HUES48 (cell line): ENCODE measurements at regions not wholly inside any gene's neighbourhood (a gene's known extent, or its start where the extent isn't known, plus 50 kb on each side); places are given as distances from the start of the nearest gene placed in this dataset.
"Not testable (repeated sequence)": the region's sequence is repeated elsewhere in the genome, so short reads cannot be mapped to it uniquely, and the experiment has no call there.

ENCODE experiments used
- H3K27ac ChIP-seq: one replicate; pipeline ENCODE4 v1.7.0; 2013; ENCODE audit warnings: low read depth, low read length, inconsistent platforms
- H3K27me3 ChIP-seq: 2 replicates; pipeline ENCODE4 v1.6.1; 2013; ENCODE audit warnings: mild to moderate bottlenecking, low read length; ENCODE audit not compliant: control insufficient read depth, insufficient read depth
- H3K36me3 ChIP-seq: 2 replicates; pipeline ENCODE4 v1.6.1; 2013; ENCODE audit warnings: low read length; ENCODE audit not compliant: control insufficient read depth, insufficient read depth
- H3K4me1 ChIP-seq: 2 replicates; pipeline ENCODE4 v1.6.1; 2013; ENCODE audit warnings: mild to moderate bottlenecking, low read length; ENCODE audit not compliant: control insufficient read depth, insufficient read depth
- H3K4me3 ChIP-seq: 2 replicates; pipeline ENCODE4 v1.5.1; 2013; ENCODE audit warnings: mild to moderate bottlenecking, low read depth, low read length
- H3K9ac ChIP-seq: 2 replicates; pipeline ENCODE4 v1.6.1; 2013; ENCODE audit warnings: mild to moderate bottlenecking, low read depth, low read length, moderate library complexity
- H3K9me3 ChIP-seq: 2 replicates; pipeline ENCODE4 v1.6.1; 2013; ENCODE audit warnings: low read length; ENCODE audit not compliant: control insufficient read depth, insufficient read depth

DNA sequence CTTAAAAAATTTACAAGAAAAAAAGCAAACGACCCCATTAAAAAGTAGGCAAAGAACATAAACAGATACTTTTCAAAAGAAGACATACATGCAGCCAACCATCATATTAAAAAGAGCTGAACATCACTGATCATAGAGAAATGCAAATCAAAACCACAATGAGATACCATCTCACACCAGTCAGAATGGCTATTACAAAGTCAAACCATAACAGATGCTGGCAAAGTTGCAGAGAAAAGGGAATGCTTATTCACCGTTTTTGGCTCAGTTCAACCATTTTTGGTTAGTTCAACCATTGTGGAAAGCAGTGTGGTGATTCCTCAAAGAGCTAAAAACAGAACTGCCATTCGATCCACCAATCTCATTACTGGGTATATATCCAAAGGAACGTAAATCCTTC, 230.6 kb downstream of the FOXG1 start:
- not testable (repeated sequence) for H3K27ac ChIP-seq, H3K36me3 ChIP-seq, H3K9me3 ChIP-seq, H3K4me3 ChIP-seq, H3K4me1 ChIP-seq, H3K9ac ChIP-seq, H3K27me3 ChIP-seq

DNA sequence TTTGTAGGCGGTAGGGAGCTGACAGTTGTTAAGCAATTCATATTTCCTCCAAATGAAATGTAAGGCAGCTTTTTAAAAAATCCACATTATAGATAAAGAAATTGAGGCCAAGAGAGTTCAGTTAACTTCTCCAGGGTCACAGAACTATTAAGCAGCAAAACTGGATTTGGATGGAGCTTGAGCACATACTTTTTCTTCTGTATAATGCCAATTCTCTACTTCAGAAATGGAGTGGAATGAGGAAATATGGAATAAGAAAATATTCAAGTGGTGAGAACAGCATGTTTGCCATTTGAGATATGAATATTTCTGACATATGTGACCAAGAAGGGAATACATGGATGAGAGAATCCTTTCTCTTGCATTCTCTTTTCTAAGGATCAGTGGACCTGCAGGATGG, 233.1 kb downstream of the FOXG1 start:
- H3K9me3 ChIP-seq: no peaks in the 10 kb centered on the region
- H3K36me3 ChIP-seq: no peaks in the 10 kb centered on the region
- no peak overlapping the region for H3K4me3 ChIP-seq
- no peaks in the 10 kb centered on the region for H3K4me1 ChIP-seq
- no peak overlapping the region for H3K9ac ChIP-seq
- H3K27me3 ChIP-seq: no peaks in the 10 kb centered on the region
- H3K27ac ChIP-seq: no peak overlapping the region

DNA sequence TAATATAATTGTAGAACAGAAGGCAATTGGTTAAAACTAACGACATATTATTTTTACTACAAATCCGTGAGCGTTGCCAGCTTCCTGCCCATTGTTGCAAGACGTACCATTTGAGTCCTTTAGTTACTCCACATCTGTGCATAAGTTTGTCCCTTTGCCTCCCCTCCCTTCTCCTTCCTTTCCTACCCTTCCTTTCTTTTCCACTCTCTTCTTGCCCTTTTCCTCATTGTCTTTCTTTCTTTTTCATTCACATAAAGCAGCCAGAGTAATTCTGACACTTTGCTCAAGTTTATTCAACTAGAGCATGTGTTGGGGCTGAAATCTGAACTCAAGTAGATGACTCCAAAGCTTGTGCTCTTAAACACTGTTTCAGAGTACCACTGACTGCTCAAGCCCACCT, 239.1 kb downstream of the FOXG1 start:
- Histone ChIP-seq H3K36me3 (no peaks in the 10 kb centered on the region), H3K27me3 (no peaks in the 10 kb centered on the region), H3K9me3 (no peaks in the 10 kb centered on the region), H3K27ac (no peak overlapping the region), H3K4me1 (no peaks in the 10 kb centered on the region), H3K4me3 (no peak overlapping the region), H3K9ac (no peak overlapping the region)

DNA sequence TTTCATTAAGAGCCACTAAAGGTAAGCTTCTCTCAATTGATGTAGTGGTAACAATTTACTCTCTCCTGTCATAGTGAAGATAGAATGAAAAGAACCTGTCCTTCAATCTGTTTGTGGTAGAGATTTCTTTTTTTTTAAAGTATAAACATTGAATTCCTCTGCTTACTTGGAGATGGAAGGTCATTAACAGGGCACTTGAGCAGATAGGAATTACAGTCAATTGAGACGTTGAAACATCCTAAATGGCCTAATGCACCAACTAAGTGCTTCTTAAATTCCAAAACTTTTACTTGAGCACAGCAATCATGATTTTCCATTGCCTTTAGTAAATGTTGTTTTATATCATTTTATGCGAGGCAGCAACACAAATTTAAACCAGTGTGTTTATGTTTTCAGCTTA, 241.4 kb downstream of the FOXG1 start:
- Histone ChIP-seq H3K4me1 (no peaks in the 10 kb centered on the region), H3K9ac (no peak overlapping the region), H3K9me3 (no peaks in the 10 kb centered on the region), H3K27ac (no peak overlapping the region), H3K27me3 (no peaks in the 10 kb centered on the region), H3K4me3 (no peak overlapping the region), H3K36me3 (no peaks in the 10 kb centered on the region)

DNA sequence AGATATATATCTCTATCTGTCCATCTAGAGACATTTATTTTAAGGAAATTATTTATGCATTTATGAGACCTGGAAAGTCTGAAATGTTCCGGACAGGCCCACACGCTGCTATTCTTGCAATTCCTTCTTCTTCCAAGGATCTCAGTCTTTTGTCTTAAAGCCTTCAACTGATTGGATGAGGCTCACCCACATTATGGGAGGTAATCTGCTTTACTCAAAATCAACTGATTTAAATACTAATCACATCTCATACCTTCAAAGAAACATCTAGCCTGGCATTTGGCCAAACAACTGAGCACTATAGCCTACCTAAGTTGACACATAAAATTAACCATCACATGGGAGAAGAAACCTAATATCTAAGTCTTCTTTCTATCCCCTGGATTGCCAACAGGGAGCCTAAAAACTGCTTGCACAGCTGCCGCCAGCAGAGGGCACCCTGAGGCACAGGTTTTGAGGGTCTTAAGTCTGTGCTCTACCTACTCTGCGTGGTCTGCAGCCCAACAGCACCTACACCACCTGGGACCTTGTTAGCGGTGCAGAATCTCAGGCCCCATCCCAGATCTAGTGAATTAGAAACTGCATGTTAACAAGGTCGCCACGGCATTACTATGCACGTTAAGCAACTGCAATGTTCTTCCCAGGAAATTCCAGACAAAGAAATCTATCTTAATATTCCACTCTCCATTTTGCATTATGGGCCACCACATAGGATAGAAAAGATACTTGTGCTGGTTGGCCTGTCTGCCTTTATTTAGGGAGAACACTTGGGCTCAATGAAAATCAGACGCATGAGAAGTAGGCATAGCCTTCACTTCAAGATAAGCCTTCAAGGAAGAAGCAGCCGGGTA, 249.7 kb downstream of the FOXG1 start:
- no peaks in the 10 kb centered on the region for H3K27me3 ChIP-seq
- no peak overlapping the region for H3K9ac ChIP-seq
- no peaks in the 10 kb centered on the region for H3K36me3 ChIP-seq
- no peak overlapping the region for H3K27ac ChIP-seq
- no peak overlapping the region for H3K4me3 ChIP-seq
- no peaks in the 10 kb centered on the region for H3K4me1 ChIP-seq
- H3K9me3 ChIP-seq: no peaks in the 10 kb centered on the region

DNA sequence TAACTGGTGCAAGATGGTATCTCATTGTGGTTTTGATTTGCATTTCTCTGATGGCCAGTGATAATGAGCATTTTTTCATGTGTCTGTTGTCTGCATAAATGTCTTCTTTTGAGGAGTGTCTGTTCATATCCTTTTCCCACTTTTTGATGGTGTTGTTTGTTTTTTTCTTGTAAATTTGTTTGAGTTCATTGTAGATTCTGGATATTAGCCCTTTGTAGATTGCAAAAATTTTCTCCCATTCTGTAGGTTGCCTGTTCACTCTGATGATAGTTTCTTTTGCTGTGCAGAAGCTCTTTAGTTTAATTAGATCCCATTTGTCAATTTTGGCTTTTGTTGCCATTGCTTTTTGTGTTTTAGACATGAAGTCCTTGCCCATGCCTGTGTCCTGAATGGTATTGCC, 256.9 kb downstream of the FOXG1 start:
- H3K4me1 ChIP-seq, H3K27me3 ChIP-seq, H3K9ac ChIP-seq, H3K4me3 ChIP-seq, H3K27ac ChIP-seq, H3K9me3 ChIP-seq, H3K36me3 ChIP-seq: not testable (repeated sequence)

DNA sequence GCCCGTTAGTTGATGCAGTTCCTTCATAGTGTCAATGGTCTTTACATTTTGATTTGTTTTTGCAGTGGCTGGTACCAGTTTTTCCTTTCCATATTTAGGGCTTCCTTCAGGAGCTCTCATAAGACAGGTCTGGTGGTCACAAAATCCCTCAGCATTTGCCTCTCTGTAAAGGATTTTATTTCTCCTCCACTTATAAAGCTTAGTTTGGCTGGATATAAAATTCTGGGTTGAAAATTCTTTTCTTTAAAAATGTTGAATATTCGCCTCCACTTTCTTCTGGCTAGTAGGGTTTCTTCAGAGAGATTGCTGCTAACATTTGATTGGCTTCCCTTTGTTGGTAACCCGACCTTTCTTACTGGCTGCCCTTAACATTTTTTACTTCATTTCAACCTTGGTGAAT, 260.9 kb downstream of the FOXG1 start:
- peaks cover 14% of the 10 kb centered on the region for H3K4me1 ChIP-seq
- H3K9me3 ChIP-seq, H3K36me3 ChIP-seq: not testable (repeated sequence)

DNA sequence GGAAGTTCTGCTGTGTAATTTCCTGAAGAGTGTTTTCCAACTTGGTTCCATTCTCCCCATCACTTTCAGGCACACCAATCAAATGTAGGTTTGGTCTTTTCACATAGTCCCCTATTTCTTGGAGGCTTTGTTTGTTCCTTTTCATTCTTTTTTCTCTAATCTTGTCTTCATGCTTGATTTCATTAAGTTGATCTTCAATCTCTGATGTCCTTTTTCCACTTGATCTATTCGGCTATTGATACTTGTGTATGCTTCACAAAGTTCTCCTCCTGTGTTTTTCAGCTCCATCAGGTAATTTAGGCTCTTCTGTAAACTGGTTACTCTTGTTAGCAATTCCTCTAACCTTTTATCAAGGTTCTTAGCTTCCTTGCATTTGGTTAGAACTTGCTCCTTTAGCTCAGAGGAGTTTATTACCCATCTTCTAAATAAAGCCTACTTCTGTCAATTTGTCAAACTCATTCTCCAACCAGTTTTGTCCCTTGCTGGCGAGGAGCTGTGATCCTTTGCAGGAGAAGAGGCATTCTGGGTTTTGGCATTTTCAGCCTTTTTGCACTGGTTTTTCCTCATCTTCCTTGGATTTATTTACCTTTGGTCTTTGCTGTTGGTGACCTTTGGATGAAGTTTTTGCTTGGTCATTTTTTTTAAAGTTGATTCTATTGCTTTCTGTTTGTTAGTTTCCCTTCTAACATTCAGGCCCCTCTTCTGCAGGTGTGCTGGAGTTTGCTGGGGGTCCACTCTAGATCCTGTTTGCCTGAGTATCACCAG, 261.5 kb downstream of the FOXG1 start:
- H3K4me3 ChIP-seq, H3K9ac ChIP-seq, H3K36me3 ChIP-seq, H3K9me3 ChIP-seq, H3K27me3 ChIP-seq: not testable (repeated sequence)
- peak overlapping the region; percentile 64 for H3K27ac ChIP-seq
- H3K4me1 ChIP-seq: peaks cover 14% of the 10 kb centered on the region

More for the DNA sequence above, 260.9 kb downstream of the FOXG1 start:
- H3K27ac ChIP-seq, H3K9ac ChIP-seq, H3K27me3 ChIP-seq, H3K4me3 ChIP-seq: not testable (repeated sequence)

DNA sequence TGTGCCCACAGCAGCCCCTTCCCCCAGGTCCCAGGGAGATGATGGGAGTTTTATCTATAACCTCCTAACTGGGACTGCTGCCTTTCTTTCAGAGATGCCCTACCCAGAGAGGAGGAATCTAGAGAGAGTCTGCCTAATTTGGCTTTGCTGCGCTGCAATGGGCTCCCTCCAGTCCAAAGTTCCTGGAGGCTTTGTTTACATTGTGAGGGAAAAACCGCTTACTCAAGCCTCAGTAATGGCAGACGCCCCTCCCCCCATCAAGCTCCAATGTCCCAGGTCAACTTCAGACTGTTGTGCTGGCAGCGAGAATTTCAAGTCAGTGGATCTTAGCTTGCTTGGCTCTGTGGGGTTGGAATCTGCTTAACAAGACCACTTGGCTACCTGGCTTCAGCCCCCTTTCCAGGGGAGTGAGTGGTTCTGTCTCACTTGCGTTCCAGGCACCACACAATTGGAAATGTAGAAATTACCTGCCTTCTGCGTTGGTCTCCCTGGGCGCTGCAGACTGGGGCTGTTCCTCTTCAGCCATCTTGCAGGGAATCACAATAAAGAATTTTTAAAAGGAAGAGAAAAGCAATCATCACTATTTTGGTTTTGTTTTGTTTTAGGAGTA, 262.5 kb downstream of the FOXG1 start:
- H3K4me1 ChIP-seq: peaks cover 14% of the 10 kb centered on the region
- H3K9ac ChIP-seq: peak overlapping the region; percentile 64; the same call in 1 of the 2 replicates
- H3K9me3 ChIP-seq: peaks cover 9% of the 10 kb centered on the region; the same call in 1 of the 2 replicates
- H3K4me3 ChIP-seq: no peak overlapping the region
- H3K27ac ChIP-seq: peak overlapping the region; percentile 64
- H3K36me3 ChIP-seq: no peaks in the 10 kb centered on the region
- H3K27me3 ChIP-seq: no peaks in the 10 kb centered on the region

DNA sequence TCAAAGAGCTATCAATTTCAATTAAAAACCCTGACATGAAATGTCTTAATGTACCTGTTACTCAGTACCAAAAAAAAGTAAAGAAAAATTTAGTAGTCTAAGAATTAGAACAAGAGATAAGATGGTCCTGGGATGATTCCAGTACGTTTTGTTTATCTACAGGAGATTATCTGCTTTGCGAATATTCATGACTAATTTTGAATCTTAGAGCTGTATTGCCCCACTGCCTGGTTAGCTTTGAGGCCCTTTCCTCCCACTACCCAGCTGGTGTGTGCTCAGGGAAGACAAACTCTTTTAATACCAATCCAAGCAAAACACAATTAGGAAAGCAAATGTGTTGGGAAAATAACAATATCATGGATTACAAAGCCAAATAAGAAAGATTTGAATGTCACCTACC, 263.5 kb downstream of the FOXG1 start:
- no peak overlapping the region for H3K4me3 ChIP-seq
- H3K4me1 ChIP-seq: peaks cover 14% of the 10 kb centered on the region
- no peak overlapping the region for H3K27ac ChIP-seq
- H3K27me3 ChIP-seq: no peaks in the 10 kb centered on the region
- H3K9ac ChIP-seq: no peak overlapping the region
- H3K36me3 ChIP-seq: no peaks in the 10 kb centered on the region
- H3K9me3 ChIP-seq: peaks cover 9% of the 10 kb centered on the region; the same call in 1 of the 2 replicates

DNA sequence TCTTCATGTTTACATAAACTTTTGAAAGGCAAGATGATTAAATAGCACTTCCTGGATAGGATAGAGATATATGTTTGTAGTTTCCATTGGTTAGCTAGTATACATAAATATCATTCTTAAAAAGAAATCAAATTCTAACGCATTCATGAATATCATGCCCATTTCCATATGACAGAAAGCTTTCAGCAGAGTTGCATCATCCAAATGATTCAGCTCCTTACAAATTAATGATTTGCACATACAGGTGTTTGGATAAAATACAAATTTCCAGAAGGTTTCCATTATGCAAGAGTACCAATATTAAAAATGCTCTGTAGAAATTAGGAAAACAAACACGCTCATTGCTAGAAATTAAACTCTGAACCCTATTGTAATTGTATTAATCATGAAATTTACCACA, 264.4 kb downstream of the FOXG1 start:
- H3K9ac ChIP-seq: no peak overlapping the region
- H3K36me3 ChIP-seq: no peaks in the 10 kb centered on the region
- H3K27me3 ChIP-seq: no peaks in the 10 kb centered on the region
- H3K4me3 ChIP-seq: no peak overlapping the region
- H3K4me1 ChIP-seq: peaks cover 14% of the 10 kb centered on the region
- no peak overlapping the region for H3K27ac ChIP-seq
- H3K9me3 ChIP-seq: peaks cover 9% of the 10 kb centered on the region; the same call in 1 of the 2 replicates
